ENCODE measurements at regions not wholly inside any gene's neighbourhood (a gene's known extent, or its start where the extent isn't known, plus 50 kb on each side); places are given as distances from the start of the nearest gene placed in this dataset.

DNA sequence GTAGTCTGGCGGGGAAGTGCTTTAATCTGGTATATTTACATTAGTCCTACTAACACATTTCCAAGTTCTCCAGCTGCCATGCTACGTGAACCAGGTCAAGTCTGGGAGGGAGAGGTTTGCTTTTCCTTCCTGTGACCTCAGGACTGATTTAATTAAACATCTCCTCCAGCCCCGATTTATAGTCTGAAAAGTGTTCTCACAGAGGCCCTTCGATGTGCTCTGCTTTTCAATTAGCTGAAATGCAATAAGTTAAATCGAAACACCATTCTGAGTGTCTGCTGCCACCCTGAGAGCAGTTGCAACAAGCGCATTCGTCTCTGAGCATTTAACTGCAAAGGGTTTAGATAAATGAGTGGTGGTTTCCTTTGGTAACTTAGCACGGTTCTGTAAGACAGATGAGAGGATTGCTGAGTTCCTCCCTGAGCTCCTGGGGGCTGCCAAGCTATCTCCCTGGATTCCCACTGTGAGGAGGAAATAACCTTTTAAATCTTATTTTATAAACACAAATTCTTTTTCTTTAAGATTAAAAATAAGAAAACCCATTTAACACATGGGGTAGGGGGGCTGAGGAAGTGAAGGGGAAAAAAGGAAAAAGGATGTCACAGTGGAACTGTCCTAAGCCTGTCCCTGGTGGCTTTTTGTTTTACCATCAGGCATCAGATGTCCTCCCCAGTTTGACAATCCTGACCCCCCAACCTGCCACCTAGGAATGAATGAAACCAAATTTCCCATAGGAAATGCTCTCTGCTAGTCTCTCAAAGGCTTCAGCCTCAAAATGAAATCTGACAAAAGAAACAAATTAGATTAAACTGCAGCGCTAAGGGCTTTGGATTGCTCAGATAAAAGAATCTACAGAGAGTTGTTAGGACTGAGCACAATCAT is 56.5 kb upstream of the CREB1 start:
- DNase-seq (ENCODE audit: low spot score), result peak; percentile 79
- Histone ChIP-seq H3K79me2 (ENCODE audit: low read depth) (no peaks in the 10 kb centered on the region), H3F3A (ENCODE audit: low read depth) (peaks cover 27% of the 10 kb centered on the region), H2AFZ (replicated peaks) (no peak overlapping the region), H3K9ac (no peak overlapping the region), H3K4me3 (no peak overlapping the region), H3K4me1 (peaks cover 16% of the 10 kb centered on the region), H4K20me1 (ENCODE audit: low read depth) (no peaks in the 10 kb centered on the region), H3K27ac (no peak overlapping the region), H3K36me3 (no peaks in the 10 kb centered on the region), H3K4me2 (peak overlapping the region; percentile 47), H3K9me3 (ENCODE audit: low read depth) (no peaks in the 10 kb centered on the region), H3K27me3 (no peaks in the 10 kb centered on the region)
- Mint-ChIP-seq H3K27ac (peak overlapping the region; percentile 96), H3K36me3 (no peaks in the 10 kb centered on the region), H3K4me1 (peaks cover 52% of the 10 kb centered on the region), H3K9me3 (no peaks in the 10 kb centered on the region), H3K27me3 (ENCODE audit: insufficient read depth, low read depth) (peaks cover 10% of the 10 kb centered on the region), H3K4me3 (no peak overlapping the region)
- TF ChIP-seq, protein P1, sequence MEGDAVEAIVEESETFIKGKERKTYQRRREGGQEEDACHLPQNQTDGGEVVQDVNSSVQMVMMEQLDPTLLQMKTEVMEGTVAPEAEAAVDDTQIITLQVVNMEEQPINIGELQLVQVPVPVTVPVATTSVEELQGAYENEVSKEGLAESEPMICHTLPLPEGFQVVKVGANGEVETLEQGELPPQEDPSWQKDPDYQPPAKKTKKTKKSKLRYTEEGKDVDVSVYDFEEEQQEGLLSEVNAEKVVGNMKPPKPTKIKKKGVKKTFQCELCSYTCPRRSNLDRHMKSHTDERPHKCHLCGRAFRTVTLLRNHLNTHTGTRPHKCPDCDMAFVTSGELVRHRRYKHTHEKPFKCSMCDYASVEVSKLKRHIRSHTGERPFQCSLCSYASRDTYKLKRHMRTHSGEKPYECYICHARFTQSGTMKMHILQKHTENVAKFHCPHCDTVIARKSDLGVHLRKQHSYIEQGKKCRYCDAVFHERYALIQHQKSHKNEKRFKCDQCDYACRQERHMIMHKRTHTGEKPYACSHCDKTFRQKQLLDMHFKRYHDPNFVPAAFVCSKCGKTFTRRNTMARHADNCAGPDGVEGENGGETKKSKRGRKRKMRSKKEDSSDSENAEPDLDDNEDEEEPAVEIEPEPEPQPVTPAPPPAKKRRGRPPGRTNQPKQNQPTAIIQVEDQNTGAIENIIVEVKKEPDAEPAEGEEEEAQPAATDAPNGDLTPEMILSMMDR (IDR thresholded peaks at IDR 0.05), result peak; percentile 73
- no peak for TF ChIP-seq EZH2phosphoT487 (IDR thresholded peaks at IDR 0.05)

DNA sequence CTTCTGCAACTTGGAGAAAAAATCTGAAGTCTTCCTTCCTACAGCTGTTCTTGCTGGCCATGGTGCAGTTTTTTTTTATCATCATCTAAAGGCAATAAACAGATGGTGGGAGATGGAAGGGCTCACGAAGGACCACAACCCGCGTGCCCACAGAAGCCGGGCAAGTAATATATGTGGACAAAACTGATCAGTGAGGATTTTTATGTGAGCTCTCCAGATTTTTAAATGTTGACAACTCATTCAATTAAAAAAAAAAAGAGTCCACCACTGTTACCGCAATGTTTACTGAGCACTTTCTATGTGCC is 55.9 kb upstream of the CREB1 start:
- H3K9ac ChIP-seq, result no peak overlapping the region
- H3K79me2 ChIP-seq (ENCODE audit: low read depth), result no peaks in the 10 kb centered on the region
- Mint-ChIP-seq H3K4me1 (peaks cover 48% of the 10 kb centered on the region), H3K27ac (no peak overlapping the region), H3K4me3 (no peak overlapping the region), H3K27me3 (ENCODE audit: insufficient read depth, low read depth) (peaks cover 10% of the 10 kb centered on the region), H3K36me3 (no peaks in the 10 kb centered on the region), H3K9me3 (no peaks in the 10 kb centered on the region)
- peak overlapping the region; percentile 47 for H3K4me2 ChIP-seq
- DNase-seq (ENCODE audit: low spot score), result no peak
- no peaks in the 10 kb centered on the region for H3K27me3 ChIP-seq
- H3K4me3 ChIP-seq, result no peak overlapping the region
- H2AFZ ChIP-seq (replicated peaks), result no peak overlapping the region
- H4K20me1 ChIP-seq (ENCODE audit: low read depth), result no peaks in the 10 kb centered on the region
- H3F3A ChIP-seq (ENCODE audit: low read depth), result peaks cover 27% of the 10 kb centered on the region
- peaks cover 16% of the 10 kb centered on the region for H3K4me1 ChIP-seq
- TF ChIP-seq, protein P1 (IDR thresholded peaks at IDR 0.05), result no peak
- TF ChIP-seq EZH2 (IDR thresholded peaks at IDR 0.05), result no peak
- no peak for TF ChIP-seq EZH2phosphoT487 (IDR thresholded peaks at IDR 0.05)
- no peak overlapping the region for H3K27ac ChIP-seq
- H3K36me3 ChIP-seq, result no peaks in the 10 kb centered on the region
- no peaks in the 10 kb centered on the region for H3K9me3 ChIP-seq (ENCODE audit: low read depth)

DNA sequence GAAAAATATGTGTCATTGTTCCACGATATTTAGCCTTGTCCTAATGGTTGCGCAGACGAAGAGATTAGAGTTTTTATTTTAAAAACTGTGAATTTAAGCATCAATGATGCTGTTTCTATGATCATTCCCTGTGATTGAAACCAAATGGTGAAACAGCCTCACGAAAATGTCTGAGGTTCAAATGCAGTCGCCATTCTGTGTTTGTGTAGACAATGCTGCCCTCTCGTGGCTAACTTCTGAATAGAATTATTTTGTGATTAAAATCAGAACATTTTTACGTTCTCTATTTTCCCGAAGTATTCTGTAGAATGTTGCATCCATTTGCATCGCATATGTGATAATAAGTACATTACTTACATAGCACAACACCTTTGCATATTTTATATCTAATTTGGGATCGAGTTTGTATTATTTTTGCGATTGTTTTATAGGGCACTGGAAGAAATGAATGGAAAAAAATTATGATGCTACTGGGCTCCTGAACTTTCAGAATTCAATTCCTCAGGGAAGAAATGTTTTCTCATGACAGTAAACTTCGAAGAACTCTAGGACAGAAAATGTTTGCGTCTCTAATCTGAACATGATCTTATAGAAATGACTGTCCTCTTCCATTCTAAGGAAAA is 54.8 kb upstream of the CREB1 start:
- Histone ChIP-seq H3F3A (ENCODE audit: low read depth) (peaks cover 27% of the 10 kb centered on the region), H3K27me3 (no peaks in the 10 kb centered on the region), H3K4me1 (peaks cover 16% of the 10 kb centered on the region), H3K36me3 (no peaks in the 10 kb centered on the region), H3K79me2 (ENCODE audit: low read depth) (no peaks in the 10 kb centered on the region), H3K9ac (no peak overlapping the region), H3K9me3 (ENCODE audit: low read depth) (no peaks in the 10 kb centered on the region), H3K4me2 (no peak overlapping the region), H3K4me3 (no peak overlapping the region), H3K27ac (no peak overlapping the region), H4K20me1 (ENCODE audit: low read depth) (no peaks in the 10 kb centered on the region), H2AFZ (replicated peaks) (no peak overlapping the region)
- Mint-ChIP-seq H3K4me3 (no peak overlapping the region), H3K27me3 (ENCODE audit: insufficient read depth, low read depth) (peaks cover 7% of the 10 kb centered on the region), H3K27ac (no peak overlapping the region), H3K36me3 (no peaks in the 10 kb centered on the region), H3K9me3 (no peaks in the 10 kb centered on the region), H3K4me1 (peaks cover 46% of the 10 kb centered on the region)
- TF ChIP-seq, protein P1 (IDR thresholded peaks at IDR 0.05), result peak; percentile 84
- no peak for TF ChIP-seq EZH2phosphoT487 (IDR thresholded peaks at IDR 0.05)
- no peak for TF ChIP-seq EZH2 (IDR thresholded peaks at IDR 0.05)
- DNase-seq (ENCODE audit: low spot score), result peak; percentile 70

Measured in neural progenitor cell (in vitro differentiated cells).